ENCODE measurements at regions not wholly inside any gene's neighbourhood (a gene's known extent, or its start where the extent isn't known, plus 50 kb on each side); places are given as distances from the start of the nearest gene placed in this dataset.

GRCh38 chr9:135251996-135252760, 164.7 kb downstream of the OLFM1 start:
- no peak for DNase-seq
- Histone ChIP-seq H3K9me3 (no peaks in the 10 kb centered on the region), H3K27me3 (peaks cover 0 to 83% (median 0%) of the 10 kb centered on the region in 3 donors)

GRCh38 chr9:135252980-135253304, 165.5 kb downstream of the OLFM1 start:
- no peaks in the 10 kb centered on the region for H3K36me3 ChIP-seq
- peaks cover 0 to 83% (median 0%) of the 10 kb centered on the region in 3 donors for H3K27me3 ChIP-seq
- peak in 1 of 2 donors; percentile 52 for DNase-seq
- intact Hi-C loops (cut with DNase I; ENCODE audit: low total_unique reads): no loop called here
- H3K4me1 ChIP-seq: peaks cover 0 to 7% (median 0%) of the 10 kb centered on the region in 4 donors
- H3K9me3 ChIP-seq: no peaks in the 10 kb centered on the region
- WGBS, 5 donors: 18 to 47% (median 21%) methylated on average over 8 to 9 of the region's 9 CpGs
- peak overlapping the region in 3 of 5 donors; percentile 8 to 60 (median 9) for H3K27ac ChIP-seq
- no peak for TF ChIP-seq POLR2AphosphoS5 (IDR thresholded peaks at IDR 0.05)
- TF ChIP-seq EP300 (IDR thresholded peaks at IDR 0.05): no peak
- TF ChIP-seq POLR2A (IDR thresholded peaks at IDR 0.05): no peak
- no peak for TF ChIP-seq CTCF (IDR thresholded peaks at IDR 0.05)
- no peak overlapping the region for H3K4me3 ChIP-seq

More at GRCh38 chr9:135251996-135252760, 164.7 kb downstream of the OLFM1 start:
- H3K27ac ChIP-seq: no peak overlapping the region
- H3K36me3 ChIP-seq: no peaks in the 10 kb centered on the region
- no peak for TF ChIP-seq EP300 (IDR thresholded peaks at IDR 0.05)
- TF ChIP-seq POLR2AphosphoS5 (IDR thresholded peaks at IDR 0.05): no peak
- no peak overlapping the region for H3K4me3 ChIP-seq
- intact Hi-C loops (cut with DNase I; ENCODE audit: low total_unique reads): no loop called here
- WGBS, 5 donors: 86 to 91% (median 90%) methylated on average over 27 to 30 of the region's 30 CpGs
- H3K4me1 ChIP-seq: peaks cover 0 to 12% (median 2%) of the 10 kb centered on the region in 4 donors

- WGBS, 5 donors: 43 to 63% (median 56%) methylated on average over 21 to 31 of the region's 31 CpGs
- intact Hi-C loops (cut with DNase I; ENCODE audit: low total_unique reads): no loop called here
- TF ChIP-seq CTCF (IDR thresholded peaks at IDR 0.05): no peak
- TF ChIP-seq POLR2A (IDR thresholded peaks at IDR 0.05): no peak
- no peak for TF ChIP-seq EP300 (IDR thresholded peaks at IDR 0.05)
- TF ChIP-seq POLR2AphosphoS5 (IDR thresholded peaks at IDR 0.05): no peak
Observed at GRCh38 chr9:135253305-135254004, 166.0 kb downstream of the OLFM1 start.

DNA sequence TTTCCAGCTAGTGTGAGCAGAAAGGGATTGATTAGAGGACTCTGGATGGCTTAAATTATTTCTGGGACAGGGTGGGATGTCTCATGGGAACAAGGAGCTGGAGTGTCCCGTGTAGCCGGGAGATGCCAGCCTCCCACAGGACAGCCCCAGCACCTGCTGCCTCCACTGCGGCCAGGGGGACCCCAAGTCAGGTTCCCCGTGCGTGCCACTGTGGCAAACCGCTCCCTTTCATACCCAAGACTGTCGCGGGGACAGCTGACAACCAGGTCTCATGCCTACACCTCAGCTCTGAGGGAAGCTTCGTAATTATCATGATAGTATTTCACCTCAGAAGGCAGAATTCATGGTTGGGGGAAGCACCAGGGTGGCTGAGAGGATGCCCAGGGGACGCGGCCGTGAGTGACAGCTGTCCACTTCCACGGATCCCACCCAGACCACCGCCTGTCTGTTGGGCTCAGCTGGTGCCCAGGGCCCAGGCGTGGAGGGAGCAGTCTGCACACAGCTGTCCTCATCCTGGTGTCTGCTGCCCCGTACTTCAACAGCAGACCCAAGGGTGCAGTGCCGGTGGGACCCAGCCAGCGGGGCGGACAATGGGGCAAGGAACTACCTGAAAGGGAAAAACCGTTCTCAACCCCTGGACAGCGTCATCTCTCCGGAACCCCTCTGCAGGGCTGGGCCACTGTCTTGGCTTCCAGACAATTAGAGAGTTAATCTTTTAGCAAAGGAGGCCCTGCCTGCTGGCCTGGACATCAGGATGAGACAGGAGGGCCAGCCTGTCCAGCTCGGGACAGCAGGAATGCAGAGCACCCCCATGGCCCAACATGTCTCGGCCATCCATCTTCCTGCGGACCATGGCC, 166.9 kb downstream of the OLFM1 start:
- Histone ChIP-seq H3K36me3 (no peaks in the 10 kb centered on the region), H3K27ac (no peak overlapping the region), H3K4me3 (no peak overlapping the region), H3K9me3 (no peaks in the 10 kb centered on the region), H3K27me3 (peaks cover 0 to 70% (median 0%) of the 10 kb centered on the region in 3 donors), H3K4me1 (peaks cover 0 to 7% (median 0%) of the 10 kb centered on the region in 4 donors)
- no peak for DNase-seq
- no peak for TF ChIP-seq POLR2A (IDR thresholded peaks at IDR 0.05)
- TF ChIP-seq EP300 (IDR thresholded peaks at IDR 0.05): no peak
- no peak for TF ChIP-seq POLR2AphosphoS5 (IDR thresholded peaks at IDR 0.05)
- TF ChIP-seq CTCF (IDR thresholded peaks at IDR 0.05): no peak
- intact Hi-C loops (cut with DNase I; ENCODE audit: low total_unique reads): no loop called here
- 88 to 94% (median 93%) methylated on average over 9 to 25 of the region's 25 CpGs for WGBS, 5 donors

More at GRCh38 chr9:135253305-135254004, 166.0 kb downstream of the OLFM1 start:
- Histone ChIP-seq H3K4me1 (peaks cover 0 to 7% (median 0%) of the 10 kb centered on the region in 4 donors), H3K36me3 (no peaks in the 10 kb centered on the region), H3K27me3 (peaks cover 0 to 78% (median 0%) of the 10 kb centered on the region in 3 donors), H3K9me3 (no peaks in the 10 kb centered on the region), H3K4me3 (no peak overlapping the region), H3K27ac (peak overlapping the region in 3 of 5 donors; percentile 8 to 60 (median 9))
- DNase-seq: peak in 1 of 2 donors; percentile 26

Measured in stomach (tissue), 8 donors.